Prostate gland (tissue), 2 donors: ENCODE measurements at regions not wholly inside any gene's neighbourhood (a gene's known extent, or its start where the extent isn't known, plus 50 kb on each side); places are given as distances from the start of the nearest gene placed in this dataset.

ENCODE experiments used
- POLR2AphosphoS5 ChIP-seq: sonication (generic); formaldehyde crosslinking; IDR thresholded peaks from one replicate; pipeline ENCODE4 v1.6.1; 2017; ENCODE audit warnings: antibody characterized with exemption
- TF ChIP-seq, protein P1 (sequence below), 4 experiments: fragments of 200-600 bp in 2 of 4; fragments of 450-650 bp in 2 of 4; sonication (generic) in 2 of 4; IDR thresholded peaks; 1 replicate in 3 of 4; 2 replicates in 1 of 4; pipeline ENCODE4 v1.5.1; 2016 to 2019; ENCODE audit warnings: antibody characterized with exemption in 4 of 4, mild to moderate bottlenecking in 2 of 4, moderate library complexity in 2 of 4

GRCh38 chr2:62415019-62415431 is 91.0 kb downstream of the TMEM17 start:
- TF ChIP-seq, protein P1, sequence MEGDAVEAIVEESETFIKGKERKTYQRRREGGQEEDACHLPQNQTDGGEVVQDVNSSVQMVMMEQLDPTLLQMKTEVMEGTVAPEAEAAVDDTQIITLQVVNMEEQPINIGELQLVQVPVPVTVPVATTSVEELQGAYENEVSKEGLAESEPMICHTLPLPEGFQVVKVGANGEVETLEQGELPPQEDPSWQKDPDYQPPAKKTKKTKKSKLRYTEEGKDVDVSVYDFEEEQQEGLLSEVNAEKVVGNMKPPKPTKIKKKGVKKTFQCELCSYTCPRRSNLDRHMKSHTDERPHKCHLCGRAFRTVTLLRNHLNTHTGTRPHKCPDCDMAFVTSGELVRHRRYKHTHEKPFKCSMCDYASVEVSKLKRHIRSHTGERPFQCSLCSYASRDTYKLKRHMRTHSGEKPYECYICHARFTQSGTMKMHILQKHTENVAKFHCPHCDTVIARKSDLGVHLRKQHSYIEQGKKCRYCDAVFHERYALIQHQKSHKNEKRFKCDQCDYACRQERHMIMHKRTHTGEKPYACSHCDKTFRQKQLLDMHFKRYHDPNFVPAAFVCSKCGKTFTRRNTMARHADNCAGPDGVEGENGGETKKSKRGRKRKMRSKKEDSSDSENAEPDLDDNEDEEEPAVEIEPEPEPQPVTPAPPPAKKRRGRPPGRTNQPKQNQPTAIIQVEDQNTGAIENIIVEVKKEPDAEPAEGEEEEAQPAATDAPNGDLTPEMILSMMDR (IDR thresholded peaks at IDR 0.05) = no peak
- no peak for TF ChIP-seq POLR2AphosphoS5
